ENCODE measurements at regions not wholly inside any gene's neighbourhood (a gene's known extent, or its start where the extent isn't known, plus 50 kb on each side); places are given as distances from the start of the nearest gene placed in this dataset.

- DNase-seq (ENCODE audit: low spot score) = no peak
- no peak for ATAC-seq (ENCODE audit: low FRiP score)
- TF ChIP-seq, protein P1, sequence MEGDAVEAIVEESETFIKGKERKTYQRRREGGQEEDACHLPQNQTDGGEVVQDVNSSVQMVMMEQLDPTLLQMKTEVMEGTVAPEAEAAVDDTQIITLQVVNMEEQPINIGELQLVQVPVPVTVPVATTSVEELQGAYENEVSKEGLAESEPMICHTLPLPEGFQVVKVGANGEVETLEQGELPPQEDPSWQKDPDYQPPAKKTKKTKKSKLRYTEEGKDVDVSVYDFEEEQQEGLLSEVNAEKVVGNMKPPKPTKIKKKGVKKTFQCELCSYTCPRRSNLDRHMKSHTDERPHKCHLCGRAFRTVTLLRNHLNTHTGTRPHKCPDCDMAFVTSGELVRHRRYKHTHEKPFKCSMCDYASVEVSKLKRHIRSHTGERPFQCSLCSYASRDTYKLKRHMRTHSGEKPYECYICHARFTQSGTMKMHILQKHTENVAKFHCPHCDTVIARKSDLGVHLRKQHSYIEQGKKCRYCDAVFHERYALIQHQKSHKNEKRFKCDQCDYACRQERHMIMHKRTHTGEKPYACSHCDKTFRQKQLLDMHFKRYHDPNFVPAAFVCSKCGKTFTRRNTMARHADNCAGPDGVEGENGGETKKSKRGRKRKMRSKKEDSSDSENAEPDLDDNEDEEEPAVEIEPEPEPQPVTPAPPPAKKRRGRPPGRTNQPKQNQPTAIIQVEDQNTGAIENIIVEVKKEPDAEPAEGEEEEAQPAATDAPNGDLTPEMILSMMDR (IDR thresholded peaks at IDR 0.05) = no peak
These were observed 238.9 kb downstream of the MAFB start for GRCh38 chr20:40449974-40450616.

DNA sequence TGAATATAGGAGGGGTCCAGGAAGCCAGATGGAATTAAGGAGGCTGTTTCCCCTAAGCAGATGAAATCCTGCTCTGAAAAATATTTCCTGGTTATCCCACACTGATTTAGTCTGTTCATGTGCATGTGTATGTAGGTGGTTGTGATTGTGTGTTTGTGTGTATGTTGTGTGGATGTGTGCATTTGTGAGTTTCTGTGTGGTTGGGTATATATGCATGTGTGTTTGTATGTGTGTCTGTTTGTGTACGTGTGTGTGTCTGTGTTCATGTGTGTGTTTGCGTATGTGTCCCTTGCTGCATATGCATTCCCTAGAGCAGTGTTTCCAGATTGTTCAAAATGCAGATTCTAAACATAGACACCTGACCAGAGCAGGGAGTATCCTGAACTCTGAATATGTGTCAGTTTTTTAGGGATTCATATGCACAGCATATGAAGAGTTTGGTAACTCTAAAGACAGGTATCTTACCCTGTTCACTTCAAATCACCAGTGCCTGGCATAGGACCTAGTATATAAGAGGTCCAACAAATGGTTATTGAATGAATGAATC, 239.8 kb downstream of the MAFB start:
- TF ChIP-seq, protein P1 (IDR thresholded peaks at IDR 0.05) = no peak
- ATAC-seq (ENCODE audit: low FRiP score) (no peak), DNase-seq (ENCODE audit: low spot score) (no peak)

DNA sequence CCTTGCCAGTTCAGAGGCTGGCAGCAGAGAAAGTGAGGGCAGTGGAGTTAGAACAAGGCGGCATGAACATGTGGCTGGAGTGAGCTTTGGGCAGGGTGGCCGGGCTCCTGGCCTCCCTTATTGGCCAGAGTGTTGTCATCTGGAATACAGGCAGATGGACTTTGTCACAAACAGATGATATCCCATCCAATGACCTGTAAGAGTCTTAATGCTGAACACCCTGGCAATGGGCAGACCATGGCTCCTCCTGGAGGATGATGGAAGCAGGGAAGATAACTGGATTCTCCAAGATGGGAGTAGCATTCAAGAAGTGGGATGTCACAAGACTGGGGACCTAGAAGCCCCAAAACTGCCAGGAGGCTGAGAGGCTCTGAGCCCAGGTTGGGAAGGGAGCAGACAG, 242.1 kb downstream of the MAFB start:
- TF ChIP-seq, protein P1 (IDR thresholded peaks at IDR 0.05) = no peak
- no peak for DNase-seq (ENCODE audit: low spot score)
- ATAC-seq (ENCODE audit: low FRiP score) = no peak

DNA sequence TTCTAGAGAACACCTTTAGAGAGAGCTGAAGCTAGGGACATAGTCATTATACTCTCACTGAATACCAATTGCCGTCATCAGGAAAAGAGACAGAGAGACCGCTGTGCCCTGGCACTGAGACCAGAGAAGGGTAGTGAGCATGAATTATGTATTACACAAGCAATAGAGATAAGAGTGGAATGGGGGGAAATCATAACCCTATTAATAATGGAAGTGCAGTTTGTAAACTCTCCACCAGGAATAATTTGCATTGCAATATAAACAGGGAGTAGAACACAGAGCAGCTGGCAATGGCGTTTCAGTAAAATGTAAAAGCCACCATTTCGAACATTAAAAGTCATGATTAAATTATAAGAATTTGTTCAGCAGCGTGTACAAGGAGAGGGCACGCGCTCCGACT, 244.5 kb downstream of the MAFB start:
- TF ChIP-seq, protein P1 (IDR thresholded peaks at IDR 0.05) = no peak
- ATAC-seq (ENCODE audit: low FRiP score) = no peak
- DNase-seq (ENCODE audit: low spot score) = no peak

- TF ChIP-seq, protein P1 (IDR thresholded peaks at IDR 0.05) = no peak
- DNase-seq (ENCODE audit: low spot score) (no peak), ATAC-seq (ENCODE audit: low FRiP score) (no peak)
These were observed 245.3 kb downstream of the MAFB start for GRCh38 chr20:40443753-40444152.

DNA sequence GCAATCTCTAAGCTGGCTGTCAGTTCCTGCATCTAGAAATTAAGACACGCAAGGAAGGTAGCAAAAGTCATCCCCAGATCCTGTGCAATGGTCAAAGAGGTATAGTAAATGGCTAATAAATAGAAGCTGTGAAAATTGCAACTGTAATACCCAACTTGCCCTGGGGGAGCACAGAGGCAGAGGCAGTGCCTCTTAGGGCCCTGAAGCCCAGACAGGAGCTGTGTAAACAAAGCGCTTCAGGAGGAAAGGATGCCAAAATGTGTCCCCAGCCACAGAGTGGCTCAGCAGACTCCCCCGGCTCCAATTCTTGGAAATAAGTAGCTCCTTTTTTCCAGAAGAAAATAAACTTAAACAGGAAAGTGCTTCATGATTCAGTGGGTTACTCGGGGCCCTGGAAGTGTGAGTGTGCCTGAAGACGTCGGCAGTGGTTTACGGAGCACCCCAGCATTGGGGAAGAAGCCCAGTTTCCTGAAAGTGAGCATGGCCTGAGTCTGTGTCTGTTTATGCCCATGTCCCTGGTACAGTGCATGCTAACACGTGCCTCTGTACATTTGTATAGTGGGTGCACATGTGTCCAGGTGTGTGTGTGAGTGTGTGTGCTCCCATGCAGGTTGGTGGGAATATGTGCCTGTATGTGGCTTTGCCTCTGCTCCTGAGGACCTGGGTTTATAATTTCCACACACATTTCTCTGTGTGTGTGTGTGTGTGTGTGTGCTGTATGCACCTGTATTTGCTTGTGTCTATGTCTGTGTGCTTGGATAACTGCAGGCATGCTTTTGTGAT, 246.7 kb downstream of the MAFB start:
- TF ChIP-seq, protein P1 (IDR thresholded peaks at IDR 0.05) = no peak
- ATAC-seq (ENCODE audit: low FRiP score) (no peak), DNase-seq (ENCODE audit: low spot score) (no peak)

Data from omental fat pad (tissue), 3 donors.